K562 (cell line): ENCODE measurements at regions not wholly inside any gene's neighbourhood (a gene's known extent, or its start where the extent isn't known, plus 50 kb on each side); places are given as distances from the start of the nearest gene placed in this dataset.

Experiments used
- ATAC-seq: fragments of 200-7000 bp; cut with Tn5 transposase; 3 replicates; pipeline ENCODE4 v1.9.1; 2020; ENCODE audit warnings: moderate library complexity
- BruUV-seq: library from RNA; stranded (reverse); fragments of 400-500 nt; replicated peaks from 2 replicates; lab custom pipeline; 2021; lab: Mats Ljungman, UMichigan
- CTCF ChIA-PET: fragments of 300-600 bp; formaldehyde crosslinking; extraction: SDS; loops from one replicate; lab custom pipeline; 2021; ENCODE audit warnings: low intra/inter-chr PET ratio; lab: Yijun Ruan, JAX
- POLR2A ChIA-PET: fragments of 300-600, 350-650 bp; sonication (Branson Sonifier 250); formaldehyde crosslinking; extraction: SDS; loops from one replicate; lab custom pipeline; 2021; ENCODE audit warnings: antibody characterized with exemption, inconsistent platforms; lab: Yijun Ruan, JAX
- DNase-seq, 4 experiments: peaks; one replicate each; pipeline versions ENCODE4 v3.0.0 to v3.0.0-alpha.2; 2011 to 2018; ENCODE audit warnings: low spot score in 3 of 4, mixed read lengths in 3 of 4; ENCODE audit errors: extremely low read depth in 1 of 4
- FAIRE-seq: peaks from 2 replicates; lab custom pipeline; 2011; peaks lifted over from hg19 to GRCh38; lab: Jason Lieb, UNC
- H2AFZ ChIP-seq: 2 replicates; pipeline ENCODE4 v1.6.0; 2011; ENCODE audit warnings: low read depth, low read length, control low read depth, inconsistent platforms
- H3K27ac ChIP-seq: fragments of 200-600 bp; 3 replicates; pipeline ENCODE4 v1.8.0; 2011; ENCODE audit warnings: low read depth, mild to moderate bottlenecking, control low read depth, inconsistent platforms, low read length, moderate library complexity, mixed read lengths; ENCODE audit errors: extremely low read depth
- H3K27me3 ChIP-seq, 2 experiments: fragments of 300-600 bp in 1 of 2; 2 replicates in 1 of 2; 3 replicates in 1 of 2; pipeline versions ENCODE4 v1.6.0 to v1.8.0; 2011; ENCODE audit warnings: inconsistent platforms in 2 of 2, low read length in 2 of 2, mild to moderate bottlenecking in 1 of 2, mixed read lengths in 1 of 2, moderate library complexity in 1 of 2; ENCODE audit not compliant: control insufficient read depth in 2 of 2, insufficient read depth in 2 of 2
- H3K36me3 ChIP-seq: fragments of 300-600 bp; 3 replicates; pipeline ENCODE4 v1.8.0; 2011; ENCODE audit warnings: mild to moderate bottlenecking, low read length, inconsistent platforms; ENCODE audit not compliant: control insufficient read depth, insufficient read depth
- H3K4me1 ChIP-seq, 2 experiments: fragments of 200-600 bp in 1 of 2; replicated peaks in 1 of 2; 2 replicates in 1 of 2; 3 replicates in 1 of 2; pipeline versions ENCODE4 v1.5.1 to v1.8.0; 2011; ENCODE audit warnings: inconsistent platforms in 2 of 2, low read length in 2 of 2, mild to moderate bottlenecking in 1 of 2, mixed read lengths in 1 of 2, moderate library complexity in 1 of 2; ENCODE audit not compliant: control insufficient read depth in 2 of 2, insufficient read depth in 2 of 2
- H3K4me2 ChIP-seq: 2 replicates; pipeline ENCODE4 v1.6.1; 2011; ENCODE audit warnings: low read length, control low read depth, inconsistent platforms, mixed read lengths; ENCODE audit not compliant: insufficient read depth
- H3K4me3 ChIP-seq: fragments of 200-600 bp; sonication (generic), shearing (Covaris generic); 2 replicates; pipeline ENCODE4 v1.5.1; 2016; ENCODE audit warnings: control low read depth, inconsistent platforms
- H3K79me2 ChIP-seq: fragments of 200-600 bp; 3 replicates; pipeline ENCODE4 v1.8.0; 2011; ENCODE audit warnings: low read length, inconsistent platforms; ENCODE audit not compliant: control insufficient read depth, insufficient read depth
- H3K9ac ChIP-seq, 2 experiments: 2 replicates each; pipeline versions ENCODE4 v1.6.0 to v1.6.1; 2011; ENCODE audit warnings: low read depth in 2 of 2, low read length in 2 of 2, control low read depth in 1 of 2, inconsistent platforms in 1 of 2, mild to moderate bottlenecking in 1 of 2, mixed read lengths in 1 of 2; ENCODE audit not compliant: insufficient read depth in 1 of 2
- H3K9me1 ChIP-seq: one replicate; pipeline ENCODE4 v1.6.0; 2011; ENCODE audit warnings: inconsistent platforms, mild to moderate bottlenecking, low read length, moderate library complexity; ENCODE audit not compliant: control insufficient read depth, insufficient read depth
- H3K9me3 ChIP-seq: replicated peaks from 2 replicates; pipeline ENCODE4 v1.5.1; 2011; ENCODE audit warnings: low read depth, low read length, inconsistent platforms; ENCODE audit not compliant: control insufficient read depth, insufficient read depth
- H4K20me1 ChIP-seq: replicated peaks from 2 replicates; pipeline ENCODE4 v1.6.1; 2011; ENCODE audit warnings: low read length, inconsistent platforms, mixed read lengths; ENCODE audit not compliant: control insufficient read depth, insufficient read depth
- KLF6 ChIP-seq: fragments of 250-450 bp; sonication (Bioruptor Pico); IDR thresholded peaks from 2 replicates; pipeline ENCODE4 v1.4.0; 2020; ENCODE audit warnings: mild to moderate bottlenecking, moderate library complexity, borderline replicate concordance
- MCM2 ChIP-seq: fragments of 450-650 bp; IDR thresholded peaks from 2 replicates; pipeline ENCODE4 v1.6.1; 2017; ENCODE audit warnings: low read depth, mild to moderate bottlenecking
- NCOA4 ChIP-seq: fragments of 450-650 bp; IDR thresholded peaks from 2 replicates; pipeline ENCODE4 v1.6.1; 2018; ENCODE audit warnings: mild to moderate bottlenecking; ENCODE audit not compliant: partially characterized antibody
- NFRKB ChIP-seq: fragments of 450-650 bp; IDR thresholded peaks from 2 replicates; pipeline ENCODE4 v1.6.1; 2016; ENCODE audit warnings: low read depth
- RFX7 ChIP-seq: fragments of 250-450 bp; sonication (Bioruptor Pico); IDR thresholded peaks from 2 replicates; pipeline ENCODE4 v1.5.1; 2021; ENCODE audit warnings: mild to moderate bottlenecking
- TARDBP ChIP-seq: fragments of 450-650 bp; IDR thresholded peaks from 2 replicates; pipeline ENCODE4 v1.6.1; 2016
- ZBTB43 ChIP-seq: sonication (generic); formaldehyde crosslinking; IDR thresholded peaks from 2 replicates; pipeline ENCODE4 v1.8.0; 2023; ENCODE audit warnings: mild to moderate bottlenecking, missing genetic modification reagents
- ZFPM2 ChIP-seq: fragments of 250-450 bp; sonication (Bioruptor Pico); IDR thresholded peaks from 2 replicates; pipeline ENCODE4 v1.5.1; 2022; ENCODE audit warnings: mild to moderate bottlenecking
- WGBS: fragments of 100-300 bp; shearing (Covaris generic); methylation state at CpG from one replicate; pipeline ENCODE4 v1.1.6; 2016; ENCODE audit warnings: low coverage, mixed read lengths; ENCODE audit not compliant: insufficient coverage; ENCODE audit errors: missing lambda C conversion rate; 5-methylcytosine and 5-hydroxymethylcytosine counted together
- in situ Hi-C: fragments of 300-500 bp; cut with MboI; formaldehyde crosslinking; loops from 4 replicates; pipeline ENCODE4 v1.15.0; 2018; ENCODE audit warnings: inconsistent platforms, mixed read lengths
- intact Hi-C: fragments of 100-400 bp; cut with micrococcal nuclease; formaldehyde crosslinking; loops from 2 replicates; pipeline ENCODE4 v1.14.2; 2022

GRCh38 chr14:27148143-27148542 is 550.3 kb upstream of the NOVA1 start:
- intact Hi-C loops (no loop called here), in situ Hi-C loops (no loop called here)
- no peak overlapping the region for H3K4me2 ChIP-seq
- FAIRE-seq (no peak), DNase-seq (no peak), ATAC-seq (no peak)
- H3K4me3 ChIP-seq, result no peak overlapping the region
- no peaks in the 10 kb centered on the region for H3K36me3 ChIP-seq
- no peak for TF ChIP-seq NCOA4
- TF ChIP-seq ZFPM2 (CRISPR knock-in tag), result no peak
- no peaks in the 10 kb centered on the region for H3K9me1 ChIP-seq
- H3K79me2 ChIP-seq, result no peaks in the 10 kb centered on the region
- no peaks in the 10 kb centered on the region for H3K27me3 ChIP-seq
- ChIA-PET POLR2A (no interaction called here), CTCF (no interaction called here)
- no TSS peak for BruUV-seq
- H3K4me1 ChIP-seq, result no peaks in the 10 kb centered on the region
- no peaks in the 10 kb centered on the region for H4K20me1 ChIP-seq
- no peak overlapping the region for H3K27ac ChIP-seq
- no peaks in the 10 kb centered on the region for H3K9me3 ChIP-seq
- H2AFZ ChIP-seq, result no peak overlapping the region
- no peak overlapping the region for H3K9ac ChIP-seq

- ATAC-seq (no peak), FAIRE-seq (no peak), DNase-seq (no peak)
- WGBS, result 5% methylated on average over 4 of the region's 8 CpGs
- Histone ChIP-seq H3K9ac (no peak overlapping the region), H3K9me1 (no peaks in the 10 kb centered on the region), H3K4me2 (no peak overlapping the region), H3K79me2 (no peaks in the 10 kb centered on the region), H2AFZ (no peak overlapping the region), H3K9me3 (no peaks in the 10 kb centered on the region), H3K4me1 (no peaks in the 10 kb centered on the region), H3K27ac (no peak overlapping the region), H3K36me3 (no peaks in the 10 kb centered on the region), H3K27me3 (no peaks in the 10 kb centered on the region), H3K4me3 (no peak overlapping the region), H4K20me1 (no peaks in the 10 kb centered on the region)
- no TSS peak for BruUV-seq
- in situ Hi-C loops, result no loop called here
- intact Hi-C loops, result no loop called here
- ChIA-PET POLR2A (no interaction called here), CTCF (no interaction called here)
- TF ChIP-seq TARDBP (no peak), RFX7 (no peak), MCM2 (no peak), NFRKB (no peak), ZBTB43 (CRISPR knock-in tag) (no peak), KLF6 (CRISPR knock-in tag) (no peak)
Measured at GRCh38 chr14:27164139-27164538, 566.3 kb upstream of the NOVA1 start.
